Psoas muscle (tissue), 7 donors: ENCODE measurements at regions not wholly inside any gene's neighbourhood (a gene's known extent, or its start where the extent isn't known, plus 50 kb on each side); places are given as distances from the start of the nearest gene placed in this dataset.

ENCODE experiments used
- ATAC-seq, 4 donors: fragments of 200-7000 bp; cut with Tn5 transposase; one replicate each; pipeline ENCODE4 v1.9.1; 2020; ENCODE audit warnings: moderate library complexity in 3 of 4, mild to moderate bottlenecking in 2 of 4
- DNase-seq, 2 donors: peaks; one replicate each; pipeline ENCODE4 v3.0.0-alpha.2; 2020
- H3K27ac ChIP-seq: fragments of 200-600 bp; one replicate; pipeline ENCODE4 v1.8.0; 2022
- H3K27me3 ChIP-seq, 3 donors: fragments of 200-600 bp in 1 of 3; one replicate each; pipeline versions ENCODE4 v1.6.1 to v1.8.0; 2013 to 2022; ENCODE audit warnings: low read length in 2 of 3, mild to moderate bottlenecking in 2 of 3, moderate library complexity in 1 of 3; ENCODE audit not compliant: insufficient read depth in 3 of 3
- H3K36me3 ChIP-seq, 2 donors: fragments of 200-600 bp in 1 of 2; one replicate each; pipeline versions ENCODE4 v1.6.1 to v1.8.0; 2013 to 2022; ENCODE audit warnings: low read depth in 1 of 2, mild to moderate bottlenecking in 1 of 2, moderate library complexity in 1 of 2; ENCODE audit not compliant: insufficient read depth in 1 of 2
- H3K4me1 ChIP-seq: fragments of 200-600 bp; one replicate; pipeline ENCODE4 v1.8.0; 2022
- H3K4me3 ChIP-seq: fragments of 200-600 bp; one replicate; pipeline ENCODE4 v1.8.0; 2022; ENCODE audit warnings: mild to moderate bottlenecking
- H3K9me3 ChIP-seq: fragments of 200-600 bp; one replicate; pipeline ENCODE4 v1.8.0; 2022
- WGBS, 3 donors: extraction: QIAGEN DNeasy Blood & Tissue Kit; methylation state at CpG; one replicate each; pipeline versions ENCODE4 v1.1.6 to v1.1.7; 2013; 5-methylcytosine and 5-hydroxymethylcytosine counted together
- intact Hi-C, 2 donors: fragments of 100-400 bp; cut with DNase I; formaldehyde crosslinking; loops; one replicate each; pipeline versions ENCODE4 v1.11.0 to v1.14.2; 2022
- TF ChIP-seq, protein P1 (sequence below): fragments of 200-600 bp; IDR thresholded peaks from one replicate; pipeline ENCODE4 v1.8.0; 2022; ENCODE audit warnings: antibody characterized with exemption
- donor health status: healthy with polysubstance abuse.
- donor health status: DM: no; HTN: no; CAD: no; lungs with moderate emphysema.
- donor health status: Bipolar disorder and iron deficiency.
- donor health status: healthy.
- donor health status: DM: yes; HTN: yes; CAD: no.
- donor health status: DM: no; HTN: no; CAD: no.
- donor health status: DM: yes; HTN: yes; CAD: no.

DNA sequence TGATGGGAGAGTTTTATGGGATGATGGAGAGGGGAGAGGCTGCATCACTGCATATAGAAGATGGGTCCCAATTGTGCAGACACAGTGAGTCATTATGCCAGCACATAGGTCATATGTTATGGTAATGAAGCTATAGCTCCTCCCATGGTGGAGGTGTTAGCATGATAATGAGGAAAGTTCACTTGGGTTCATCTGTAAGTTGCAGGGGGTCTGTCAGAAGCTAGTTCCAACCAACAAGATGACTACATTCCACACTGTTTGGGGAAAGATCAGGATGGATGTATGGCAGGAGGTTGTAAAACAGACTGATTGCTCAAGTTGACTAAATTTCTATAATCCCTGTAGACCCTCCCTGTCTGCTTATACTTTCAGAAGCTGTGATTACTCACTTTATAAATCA, 561.3 kb downstream of the C12orf50 start:
- DNase-seq (no peak), ATAC-seq (no peak)
- no peaks in the 10 kb centered on the region for H3K36me3 ChIP-seq
- no peaks in the 10 kb centered on the region for H3K27me3 ChIP-seq
- TF ChIP-seq, protein P1, sequence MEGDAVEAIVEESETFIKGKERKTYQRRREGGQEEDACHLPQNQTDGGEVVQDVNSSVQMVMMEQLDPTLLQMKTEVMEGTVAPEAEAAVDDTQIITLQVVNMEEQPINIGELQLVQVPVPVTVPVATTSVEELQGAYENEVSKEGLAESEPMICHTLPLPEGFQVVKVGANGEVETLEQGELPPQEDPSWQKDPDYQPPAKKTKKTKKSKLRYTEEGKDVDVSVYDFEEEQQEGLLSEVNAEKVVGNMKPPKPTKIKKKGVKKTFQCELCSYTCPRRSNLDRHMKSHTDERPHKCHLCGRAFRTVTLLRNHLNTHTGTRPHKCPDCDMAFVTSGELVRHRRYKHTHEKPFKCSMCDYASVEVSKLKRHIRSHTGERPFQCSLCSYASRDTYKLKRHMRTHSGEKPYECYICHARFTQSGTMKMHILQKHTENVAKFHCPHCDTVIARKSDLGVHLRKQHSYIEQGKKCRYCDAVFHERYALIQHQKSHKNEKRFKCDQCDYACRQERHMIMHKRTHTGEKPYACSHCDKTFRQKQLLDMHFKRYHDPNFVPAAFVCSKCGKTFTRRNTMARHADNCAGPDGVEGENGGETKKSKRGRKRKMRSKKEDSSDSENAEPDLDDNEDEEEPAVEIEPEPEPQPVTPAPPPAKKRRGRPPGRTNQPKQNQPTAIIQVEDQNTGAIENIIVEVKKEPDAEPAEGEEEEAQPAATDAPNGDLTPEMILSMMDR = no peak
- no peaks in the 10 kb centered on the region for H3K4me1 ChIP-seq
- intact Hi-C loops = no loop called here
- H3K27ac ChIP-seq = no peak overlapping the region
- H3K4me3 ChIP-seq = no peak overlapping the region
- H3K9me3 ChIP-seq = no peaks in the 10 kb centered on the region

DNA sequence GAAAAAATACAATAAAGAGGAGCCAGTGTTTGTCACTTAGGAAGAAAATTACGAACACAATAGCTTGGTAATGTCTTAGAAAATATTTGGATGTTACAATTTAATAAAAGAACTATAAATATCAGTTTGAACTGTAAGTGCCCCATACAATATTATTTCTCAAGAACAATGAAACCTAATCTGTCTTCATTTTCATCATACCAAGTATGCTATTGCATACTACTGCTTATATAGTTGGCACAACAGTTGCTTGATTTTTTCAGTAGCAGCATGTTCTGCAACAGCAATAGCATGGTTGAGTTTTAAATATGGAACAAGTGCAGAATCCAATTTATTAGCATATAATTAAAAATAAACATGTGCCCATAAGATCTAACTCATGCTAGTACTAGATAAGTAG, 564.6 kb downstream of the C12orf50 start:
- no peaks in the 10 kb centered on the region for H3K36me3 ChIP-seq
- no peaks in the 10 kb centered on the region for H3K4me1 ChIP-seq
- no peaks in the 10 kb centered on the region for H3K9me3 ChIP-seq
- intact Hi-C loops = no loop called here
- no peak overlapping the region for H3K4me3 ChIP-seq
- no peak overlapping the region for H3K27ac ChIP-seq
- H3K27me3 ChIP-seq = no peaks in the 10 kb centered on the region
- 79 to 90% (median 86%) methylated on average over 1 of the region's 1 CpG for WGBS, 3 donors
- DNase-seq (no peak), ATAC-seq (no peak)
- TF ChIP-seq, protein P1 = no peak

DNA sequence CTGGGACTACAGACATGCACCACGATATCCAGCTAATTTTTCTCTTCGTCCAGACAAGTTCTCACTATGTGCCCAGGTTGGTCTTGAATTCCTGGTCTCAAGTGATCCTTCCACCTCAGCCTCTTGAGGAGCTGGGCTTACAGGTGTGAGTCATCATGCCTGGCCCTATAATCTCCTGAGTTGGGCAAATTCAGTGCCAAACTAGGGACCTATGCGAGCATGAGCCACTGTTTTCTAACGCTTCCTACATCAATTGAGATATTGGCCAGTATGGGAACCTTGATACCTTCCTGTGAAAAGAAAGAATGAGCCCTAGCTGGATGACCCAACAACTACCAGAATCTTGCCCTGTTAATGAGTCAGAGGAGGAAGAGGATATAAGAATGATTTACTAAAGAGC, 585.2 kb downstream of the C12orf50 start:
- no peaks in the 10 kb centered on the region for H3K9me3 ChIP-seq
- H3K36me3 ChIP-seq = no peaks in the 10 kb centered on the region
- TF ChIP-seq, protein P1 = no peak
- H3K27me3 ChIP-seq = no peaks in the 10 kb centered on the region
- intact Hi-C loops = no loop called here
- no peak for ATAC-seq
- WGBS, 3 donors = 91 to 96% (median 95%) methylated on average over 4 of the region's 4 CpGs
- no peaks in the 10 kb centered on the region for H3K4me1 ChIP-seq
- no peak overlapping the region for H3K4me3 ChIP-seq
- no peak for DNase-seq
- no peak overlapping the region for H3K27ac ChIP-seq

DNA sequence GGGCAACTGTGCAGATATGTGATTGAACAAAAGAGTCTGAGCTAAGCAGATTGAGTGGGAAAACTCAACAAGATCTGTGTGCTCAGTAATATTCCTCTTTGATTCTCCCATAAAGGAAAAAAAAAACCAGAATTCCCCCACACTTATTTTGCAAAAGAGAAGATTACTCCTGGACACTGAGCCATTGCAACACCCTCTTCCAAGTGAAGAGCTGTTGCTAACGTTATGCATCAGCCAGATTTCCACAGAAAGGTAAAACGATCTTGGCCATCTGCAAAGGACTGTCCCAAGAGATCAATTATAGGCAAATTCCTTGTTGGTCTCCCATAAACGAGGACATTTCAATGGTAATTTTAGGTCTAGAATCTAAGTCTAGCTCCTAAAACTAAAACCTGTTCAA, 587.7 kb downstream of the C12orf50 start:
- DNase-seq (no peak), ATAC-seq (no peak)
- Histone ChIP-seq H3K27ac (no peak overlapping the region), H3K27me3 (no peaks in the 10 kb centered on the region), H3K4me3 (no peak overlapping the region), H3K4me1 (no peaks in the 10 kb centered on the region), H3K9me3 (no peaks in the 10 kb centered on the region), H3K36me3 (no peaks in the 10 kb centered on the region)
- intact Hi-C loops = no loop called here
- WGBS, 3 donors = 21 to 32% (median 28%) methylated on average over 3 of the region's 3 CpGs
- TF ChIP-seq, protein P1 = no peak

DNA sequence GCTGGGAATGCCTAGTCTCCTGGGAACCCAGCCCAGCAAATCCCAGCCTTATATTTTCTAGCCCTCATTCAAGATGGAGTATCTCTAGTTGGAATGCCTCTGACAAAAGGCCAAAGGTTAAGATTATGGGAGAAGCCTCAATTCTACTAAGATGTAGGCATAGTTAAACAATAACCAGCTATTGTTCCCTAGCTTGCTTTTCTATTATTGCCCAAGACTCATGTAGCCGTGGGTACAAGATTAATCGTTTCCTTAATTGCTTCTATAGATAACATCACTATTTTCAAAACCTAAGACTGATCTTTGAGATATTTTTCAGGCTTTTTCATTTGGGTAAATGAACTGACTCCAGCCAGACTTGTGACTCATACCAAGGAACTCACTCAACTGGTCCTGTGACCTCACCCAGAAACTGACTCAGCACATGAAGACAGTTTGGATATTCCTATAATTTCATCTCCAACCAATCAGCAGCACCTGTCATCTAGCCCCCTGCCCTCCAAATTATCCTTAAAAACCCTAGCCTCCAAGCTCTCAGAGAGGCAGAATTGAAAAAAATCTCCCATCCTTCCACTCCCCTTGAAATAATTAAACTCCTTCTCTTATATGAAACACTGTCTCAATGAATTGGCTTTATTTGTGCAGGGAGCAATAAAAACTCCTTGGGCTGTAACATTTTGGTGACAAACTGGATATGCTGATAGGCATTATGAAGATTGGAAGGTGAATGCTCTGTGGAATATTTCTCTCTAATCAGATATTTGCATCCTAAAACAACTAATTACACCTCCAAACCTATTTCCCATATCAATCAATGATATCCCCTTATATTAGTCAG, 589.0 kb downstream of the C12orf50 start:
- TF ChIP-seq, protein P1 = no peak
- no peaks in the 10 kb centered on the region for H3K27me3 ChIP-seq
- H3K4me3 ChIP-seq = no peak overlapping the region
- H3K27ac ChIP-seq = no peak overlapping the region
- H3K9me3 ChIP-seq = no peaks in the 10 kb centered on the region
- ATAC-seq (no peak), DNase-seq (no peak)
- 31 to 61% (median 32%) methylated on average over 2 of the region's 2 CpGs for WGBS, 3 donors
- intact Hi-C loops = no loop called here
- H3K4me1 ChIP-seq = no peaks in the 10 kb centered on the region
- no peaks in the 10 kb centered on the region for H3K36me3 ChIP-seq
